Upper lobe of left lung (tissue), 6 donors: ENCODE measurements at regions not wholly inside any gene's neighbourhood (a gene's known extent, or its start where the extent isn't known, plus 50 kb on each side); places are given as distances from the start of the nearest gene placed in this dataset.

Experiments
- ATAC-seq, 2 donors: fragments of 200-7000 bp; cut with Tn5 transposase; one replicate each; pipeline ENCODE4 v1.9.1; 2022; ENCODE audit warnings: mild to moderate bottlenecking in 2 of 2, moderate library complexity in 2 of 2; ENCODE audit not compliant: low FRiP score in 2 of 2
- DNase-seq, 2 donors: peaks; one replicate each; pipeline ENCODE4 v3.0.0-alpha.2; 2019 to 2020
- H3K27ac ChIP-seq, 4 donors: fragments of 200-600 bp; sonication (generic); one replicate each; pipeline ENCODE4 v1.5.1; 2016 to 2019
- H3K27me3 ChIP-seq, 4 donors: fragments of 200-600 bp; sonication (generic); one replicate each; pipeline ENCODE4 v1.5.1; 2017 to 2019
- H3K36me3 ChIP-seq, 4 donors: fragments of 200-600 bp; sonication (generic); one replicate each; pipeline ENCODE4 v1.5.1; 2016 to 2019
- H3K4me1 ChIP-seq, 4 donors: fragments of 200-600 bp; sonication (generic); one replicate each; pipeline ENCODE4 v1.5.1; 2018 to 2019
- H3K4me3 ChIP-seq, 4 donors: fragments of 200-600 bp; sonication (generic); one replicate each; pipeline ENCODE4 v1.5.1; 2017 to 2019; ENCODE audit warnings: mild to moderate bottlenecking in 2 of 4, moderate library complexity in 1 of 4
- H3K9me3 ChIP-seq, 4 donors: fragments of 200-600 bp; sonication (generic); one replicate each; pipeline ENCODE4 v1.5.1; 2018 to 2019
- CTCF ChIP-seq, 6 experiments: fragments of 450-650 bp in 4 of 6; fragments of 200-600 bp in 2 of 6; sonication (generic) in 2 of 6; IDR thresholded peaks; one replicate each; pipeline ENCODE4 v1.5.1; 2016 to 2019; ENCODE audit warnings: antibody characterized with exemption in 6 of 6
- EP300 ChIP-seq, 4 donors: sonication (generic); formaldehyde crosslinking; IDR thresholded peaks; one replicate each; pipeline ENCODE4 v1.5.1; 2017; ENCODE audit warnings: antibody characterized with exemption in 4 of 4, control low read depth in 2 of 4
- POLR2A ChIP-seq, 4 donors: fragments of 450-650 bp; IDR thresholded peaks; one replicate each; pipeline ENCODE4 v1.5.1; 2016 to 2017; ENCODE audit warnings: antibody characterized with exemption in 4 of 4, mild to moderate bottlenecking in 2 of 4
- POLR2AphosphoS5 ChIP-seq, 2 donors: sonication (generic); formaldehyde crosslinking; IDR thresholded peaks; one replicate each; pipeline ENCODE4 v1.5.1; 2017; ENCODE audit warnings: antibody characterized with exemption in 2 of 2
- WGBS, 2 donors: methylation state at CpG; one replicate each; pipeline ENCODE4 v1.1.5; 2017 to 2018; 5-methylcytosine and 5-hydroxymethylcytosine counted together
- donor health status: DM: no; HTN: no; CAD: no; lungs with moderate emphysema.
- donor health status: DM: no; HTN: yes; CAD: no; lungs with severe emphysema.

DNA sequence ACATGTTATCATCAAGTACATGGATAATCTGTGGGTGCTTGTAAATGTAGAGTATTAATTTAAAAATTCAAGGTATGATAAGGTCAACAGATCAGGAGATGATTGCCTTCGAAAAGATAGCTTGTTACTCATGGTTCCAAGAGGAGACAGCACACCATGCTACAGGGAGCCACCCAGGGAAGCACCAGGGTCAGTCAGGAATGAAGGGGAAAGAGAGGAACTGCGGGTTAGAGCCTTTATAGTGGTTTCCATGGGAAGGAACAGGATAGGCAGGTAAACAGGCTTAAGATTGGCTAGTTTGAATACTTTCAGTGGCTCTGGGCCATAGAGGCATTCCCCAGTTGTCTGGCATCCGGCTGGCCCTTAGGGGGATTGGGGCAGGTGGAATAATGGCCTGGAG, 74.2 kb upstream of the SERTM1 start:
- no peak overlapping the region for H3K4me3 ChIP-seq
- H3K9me3 ChIP-seq = no peaks in the 10 kb centered on the region
- no peaks in the 10 kb centered on the region for H3K4me1 ChIP-seq
- H3K27ac ChIP-seq = no peak overlapping the region
- DNase-seq = no peak
- no peak for ATAC-seq
- no peaks in the 10 kb centered on the region for H3K27me3 ChIP-seq
- no peaks in the 10 kb centered on the region for H3K36me3 ChIP-seq
- WGBS, 2 donors = 57 to 78% methylated on average over 3 of the region's 3 CpGs
- no peak for TF ChIP-seq POLR2A (IDR thresholded peaks at IDR 0.05)
- TF ChIP-seq CTCF (IDR thresholded peaks at IDR 0.05) = no peak
- no peak for TF ChIP-seq EP300 (IDR thresholded peaks at IDR 0.05)
- no peak for TF ChIP-seq POLR2AphosphoS5 (IDR thresholded peaks at IDR 0.05)

GRCh38 chr13:36601186-36601585, 72.6 kb upstream of the SERTM1 start:
- H3K4me3 ChIP-seq = no peak overlapping the region
- TF ChIP-seq POLR2AphosphoS5 (IDR thresholded peaks at IDR 0.05) (no peak), CTCF (IDR thresholded peaks at IDR 0.05) (no peak), EP300 (IDR thresholded peaks at IDR 0.05) (no peak), POLR2A (IDR thresholded peaks at IDR 0.05) (no peak)
- no peaks in the 10 kb centered on the region for H3K36me3 ChIP-seq
- ATAC-seq (no peak), DNase-seq (no peak)
- no peaks in the 10 kb centered on the region for H3K4me1 ChIP-seq
- H3K27ac ChIP-seq = no peak overlapping the region
- H3K9me3 ChIP-seq = no peaks in the 10 kb centered on the region
- no peaks in the 10 kb centered on the region for H3K27me3 ChIP-seq
- WGBS, 2 donors = 74 to 77% methylated on average over 2 of the region's 2 CpGs

- no peaks in the 10 kb centered on the region for H3K36me3 ChIP-seq
- DNase-seq (no peak), ATAC-seq (no peak)
- H3K4me3 ChIP-seq = no peak overlapping the region
- no peaks in the 10 kb centered on the region for H3K4me1 ChIP-seq
- H3K9me3 ChIP-seq = no peaks in the 10 kb centered on the region
- no peaks in the 10 kb centered on the region for H3K27me3 ChIP-seq
- H3K27ac ChIP-seq = no peak overlapping the region
- TF ChIP-seq POLR2A (IDR thresholded peaks at IDR 0.05) (no peak), EP300 (IDR thresholded peaks at IDR 0.05) (no peak), POLR2AphosphoS5 (IDR thresholded peaks at IDR 0.05) (no peak), CTCF (IDR thresholded peaks at IDR 0.05) (no peak)
- WGBS, 2 donors = 79 to 89% methylated on average over 2 of the region's 2 CpGs
These were observed 67.8 kb upstream of the SERTM1 start for GRCh38 chr13:36606060-36606459.

DNA sequence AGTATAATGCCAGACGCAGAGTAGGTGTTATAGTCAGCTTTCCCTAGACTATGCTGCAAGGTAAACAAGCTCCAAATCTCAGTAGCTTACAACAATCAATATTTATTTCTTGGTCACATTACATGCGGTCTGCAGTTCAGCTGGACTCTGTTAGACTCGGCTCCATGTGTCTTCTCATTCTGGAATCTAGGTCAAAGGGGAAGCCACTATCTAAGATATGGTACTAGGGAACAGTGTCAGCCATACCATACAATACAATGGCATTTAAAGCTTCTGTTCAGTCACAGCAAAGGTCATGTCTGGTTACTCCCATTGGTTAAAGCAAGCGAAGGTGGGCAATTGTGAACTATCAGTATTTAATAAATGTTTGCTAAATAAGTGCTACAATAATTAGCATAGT, 65.3 kb upstream of the SERTM1 start:
- Histone ChIP-seq H3K36me3 (no peaks in the 10 kb centered on the region), H3K4me3 (no peak overlapping the region), H3K9me3 (no peaks in the 10 kb centered on the region), H3K27ac (no peak overlapping the region), H3K4me1 (no peaks in the 10 kb centered on the region), H3K27me3 (no peaks in the 10 kb centered on the region)
- 75 to 78% methylated on average over 4 of the region's 4 CpGs for WGBS, 2 donors
- DNase-seq = no peak
- ATAC-seq = no peak
- TF ChIP-seq CTCF (IDR thresholded peaks at IDR 0.05) (no peak), POLR2A (IDR thresholded peaks at IDR 0.05) (no peak), EP300 (IDR thresholded peaks at IDR 0.05) (no peak), POLR2AphosphoS5 (IDR thresholded peaks at IDR 0.05) (no peak)

DNA sequence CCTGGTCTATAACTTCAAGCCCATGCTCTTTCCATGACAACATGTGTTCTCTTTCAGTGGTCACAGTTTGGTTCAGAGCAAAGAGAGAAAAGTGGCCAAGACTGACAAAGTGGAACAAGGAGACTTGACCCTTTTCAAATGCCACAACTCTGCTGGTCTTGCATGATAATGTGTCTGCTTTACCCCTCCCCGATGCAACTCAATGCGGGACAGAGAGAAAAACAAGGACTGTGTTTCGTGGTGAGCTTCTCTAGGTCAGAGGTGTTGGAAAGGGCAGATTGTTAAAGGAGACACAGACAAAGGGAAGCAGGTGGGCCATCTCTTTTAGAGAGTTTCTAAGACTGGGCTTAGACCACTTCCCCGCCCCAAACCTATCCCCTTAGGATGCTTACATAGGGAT, 61.6 kb upstream of the SERTM1 start:
- Histone ChIP-seq H3K27me3 (no peaks in the 10 kb centered on the region), H3K4me1 (no peaks in the 10 kb centered on the region), H3K27ac (no peak overlapping the region), H3K9me3 (no peaks in the 10 kb centered on the region), H3K4me3 (no peak overlapping the region), H3K36me3 (no peaks in the 10 kb centered on the region)
- DNase-seq (no peak), ATAC-seq (no peak)
- no peak for TF ChIP-seq POLR2A (IDR thresholded peaks at IDR 0.05)
- TF ChIP-seq POLR2AphosphoS5 (IDR thresholded peaks at IDR 0.05) = no peak
- TF ChIP-seq EP300 (IDR thresholded peaks at IDR 0.05) = no peak
- no peak for TF ChIP-seq CTCF (IDR thresholded peaks at IDR 0.05)
- 56 to 63% methylated on average over 4 of the region's 4 CpGs for WGBS, 2 donors
